HUDEP-2 (cell line): ENCODE measurements at regions not wholly inside any gene's neighbourhood (a gene's known extent, or its start where the extent isn't known, plus 50 kb on each side); places are given as distances from the start of the nearest gene placed in this dataset.

Source experiments
- DNase-seq, 76 experiments: peaks; one replicate each; lab custom pipeline; 2025; ENCODE audit not compliant: unreplicated experiment in 76 of 76; lab: John Stamatoyannopoulos, UW

- no peak for DNase-seq
Measured at GRCh38 chr18:72197591-72197990, 346.6 kb downstream of the CBLN2 start.

GRCh38 chr18:72194072-72194471 lies 350.1 kb downstream of the CBLN2 start:
- DNase-seq, result no peak

GRCh38 chr18:72187956-72188355 lies 356.2 kb downstream of the CBLN2 start:
- no peak for DNase-seq

DNA sequence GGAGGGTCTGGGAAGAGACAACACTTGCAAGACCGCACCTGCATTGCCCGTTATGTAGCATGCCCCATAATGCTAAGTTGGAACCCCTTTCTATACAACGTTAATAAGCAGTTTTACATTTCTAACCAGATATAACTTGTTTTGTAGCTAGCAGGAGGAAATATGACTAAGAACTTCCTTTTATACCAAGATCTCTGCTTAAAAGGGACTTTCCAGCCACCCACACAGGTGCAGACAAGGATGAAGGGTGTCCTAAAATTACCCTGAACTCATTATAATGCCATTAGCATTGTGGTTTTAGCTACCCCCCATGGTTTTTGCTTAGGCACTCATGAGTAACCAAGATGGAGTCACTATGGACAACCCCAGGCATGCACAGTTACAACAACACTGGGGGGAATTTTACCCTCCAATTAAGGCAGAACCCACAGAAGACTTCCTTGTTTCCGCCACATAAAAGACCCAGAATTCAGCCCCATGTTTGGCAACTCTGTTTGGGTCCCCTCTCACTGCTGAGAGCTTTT lies 362.8 kb downstream of the CBLN2 start:
- no peak for DNase-seq

- no peak for DNase-seq
Measured at GRCh38 chr18:72180689-72181088, 363.5 kb downstream of the CBLN2 start.

DNA sequence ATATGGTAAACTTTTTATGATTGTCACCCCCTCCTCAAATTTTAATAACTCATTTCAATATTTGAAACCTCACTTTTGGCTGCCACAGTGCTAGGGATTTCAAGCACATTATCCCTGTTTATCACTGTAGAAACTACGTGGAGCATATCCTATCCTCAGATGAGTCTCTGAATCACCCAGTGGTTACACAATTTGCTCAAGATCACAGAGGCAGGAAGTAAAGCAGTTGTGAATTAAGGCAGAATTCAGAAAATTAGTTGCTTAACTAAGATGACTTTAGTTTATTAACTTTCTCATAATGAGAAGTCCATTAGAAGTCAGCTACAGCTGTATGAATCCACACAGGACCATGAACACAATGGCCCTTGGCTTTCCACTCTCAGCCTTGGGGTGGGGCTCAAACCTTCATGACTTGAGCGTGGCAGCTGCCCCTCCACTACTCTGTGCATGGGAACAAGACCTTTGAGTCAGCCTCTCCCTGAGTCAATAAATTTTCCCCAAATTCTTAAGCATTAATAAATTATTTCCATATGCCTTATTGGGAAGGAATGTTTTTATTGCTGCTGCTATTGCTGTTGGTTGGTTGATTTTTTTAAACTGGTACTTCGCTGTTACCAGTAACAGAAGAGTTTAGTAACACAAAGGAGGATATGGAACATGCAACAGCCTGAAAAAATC lies 369.0 kb downstream of the CBLN2 start:
- DNase-seq, result no peak

DNA sequence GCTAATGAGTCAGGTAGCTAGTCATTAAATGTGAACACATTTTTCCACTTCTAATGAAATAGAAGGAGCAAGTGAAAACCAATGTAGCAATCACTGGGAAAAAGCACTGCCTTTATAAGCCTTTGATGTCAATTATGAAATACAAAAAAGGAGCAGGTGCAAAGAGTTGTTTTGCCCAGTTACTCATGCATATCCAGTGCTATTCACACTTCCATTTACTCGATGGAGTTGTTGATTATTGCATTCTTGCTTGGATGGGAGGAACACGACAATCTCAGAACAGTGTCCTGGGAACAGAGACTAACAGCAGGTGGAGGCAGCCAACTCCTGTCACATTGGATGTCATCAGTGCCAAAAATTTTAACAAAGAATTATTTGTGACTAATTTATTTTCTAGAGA lies 372.5 kb downstream of the CBLN2 start:
- DNase-seq, result no peak

- DNase-seq, result no peak
Measured at GRCh38 chr18:72161691-72162090, 382.5 kb downstream of the CBLN2 start.

GRCh38 chr18:72160510-72161445 lies 383.4 kb downstream of the CBLN2 start:
- no peak for DNase-seq

GRCh38 chr18:72155327-72155726 lies 388.8 kb downstream of the CBLN2 start:
- DNase-seq, result no peak

DNA sequence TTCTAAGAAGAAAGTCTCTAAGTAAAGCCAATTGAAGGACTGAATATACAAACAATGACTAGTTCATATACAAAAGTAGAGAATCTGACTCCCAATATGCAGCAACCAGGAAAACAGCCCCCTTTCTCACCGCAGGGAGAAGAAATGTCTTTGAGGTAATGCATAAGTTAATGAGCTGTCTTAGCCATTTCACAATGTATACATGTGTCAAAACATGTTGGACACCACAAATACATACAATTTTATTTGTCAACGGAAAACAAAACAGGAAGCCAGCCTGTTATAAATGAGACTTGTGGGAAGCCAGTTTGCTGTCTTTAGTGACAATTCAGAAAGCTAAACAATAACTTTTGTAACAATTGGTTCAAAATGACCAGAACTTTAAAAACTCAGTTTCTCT lies 389.2 kb downstream of the CBLN2 start:
- no peak for DNase-seq

- DNase-seq, result no peak
Measured at GRCh38 chr18:72152935-72153334, 391.2 kb downstream of the CBLN2 start.

GRCh38 chr18:72147830-72148229 lies 396.3 kb downstream of the CBLN2 start:
- DNase-seq, result no peak

- no peak for DNase-seq
Measured at GRCh38 chr18:72140007-72140406, 404.1 kb downstream of the CBLN2 start.

DNA sequence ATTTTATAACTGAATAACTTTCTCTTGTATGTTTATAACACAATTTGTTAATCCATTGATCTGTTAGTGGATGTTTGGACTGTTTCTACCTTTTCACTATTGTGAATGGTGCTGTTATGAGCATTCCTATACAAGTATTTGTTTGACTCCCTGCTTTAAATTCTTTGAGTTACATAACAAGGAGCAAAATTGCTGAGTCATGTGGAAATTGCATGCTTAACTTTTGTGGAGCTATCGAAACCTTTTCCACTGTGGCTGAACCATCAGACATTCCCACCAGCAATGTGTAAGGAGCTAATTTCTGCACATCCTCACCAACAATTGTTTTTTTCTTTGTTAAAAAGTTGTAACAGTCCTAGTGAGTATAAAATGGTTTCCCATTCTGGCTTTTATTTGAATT lies 415.5 kb downstream of the CBLN2 start:
- no peak for DNase-seq

GRCh38 chr18:72122103-72122502 lies 422.0 kb downstream of the CBLN2 start:
- DNase-seq, result no peak

DNA sequence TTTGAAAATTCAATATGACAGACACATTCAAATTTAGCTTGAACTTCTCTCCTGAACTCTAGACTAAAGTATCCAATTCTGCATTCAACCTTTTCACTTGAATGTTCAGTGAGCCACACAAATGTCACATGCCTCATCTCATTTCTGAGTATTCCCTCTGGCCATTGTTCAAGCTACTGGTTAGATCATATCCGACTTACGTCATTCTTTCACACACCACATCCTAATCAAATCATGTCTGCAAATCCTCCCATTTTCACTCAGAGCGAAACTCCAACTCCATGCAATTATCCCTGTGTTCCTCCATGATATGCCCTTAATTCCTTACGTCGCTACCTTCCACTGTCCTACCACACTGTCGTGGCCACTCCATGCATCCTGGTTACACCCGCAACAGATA lies 425.1 kb downstream of the CBLN2 start:
- no peak for DNase-seq

- no peak for DNase-seq
Measured at GRCh38 chr18:72114801-72115594, 429.1 kb downstream of the CBLN2 start.

DNA sequence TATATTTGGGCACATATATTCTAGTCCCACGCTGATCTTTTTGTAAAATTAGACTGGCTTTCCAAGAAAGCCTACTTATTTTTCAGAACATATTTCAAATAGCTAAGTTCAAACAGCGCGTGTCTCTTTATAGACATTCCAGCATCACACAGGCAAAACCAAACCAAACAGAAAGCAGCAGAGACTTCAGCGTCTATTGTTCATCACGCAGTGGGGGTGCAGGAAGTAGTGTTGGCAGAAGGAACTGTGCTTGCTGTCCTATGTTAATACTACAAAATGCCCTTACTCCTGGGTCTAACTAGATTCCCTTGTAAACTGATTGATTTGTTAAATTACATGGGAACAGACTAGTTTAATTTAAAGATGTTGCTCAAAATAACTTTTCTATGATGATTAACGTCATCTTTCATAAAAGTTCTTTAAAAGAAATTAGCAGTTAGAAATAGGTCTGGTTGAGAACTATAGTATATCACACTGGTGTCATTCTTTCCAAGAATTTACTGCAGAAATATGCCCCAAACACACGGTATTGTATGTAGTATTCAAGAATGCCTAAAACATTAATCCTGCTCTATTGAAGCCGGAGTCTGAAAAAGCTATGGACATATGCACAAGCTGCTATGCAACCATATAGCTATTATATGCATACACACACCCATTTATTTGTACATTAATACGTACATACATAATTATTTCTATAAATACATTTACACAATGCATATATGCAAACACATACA lies 436.3 kb downstream of the CBLN2 start:
- no peak for DNase-seq

GRCh38 chr18:72104851-72105250 lies 439.3 kb downstream of the CBLN2 start:
- no peak for DNase-seq
